Endodermal cell (in vitro differentiated cells): ENCODE measurements at regions not wholly inside any gene's neighbourhood (a gene's known extent, or its start where the extent isn't known, plus 50 kb on each side); places are given as distances from the start of the nearest gene placed in this dataset.

Experiments used
- DNase-seq: peaks from one replicate; pipeline ENCODE4 v3.0.0-alpha.2; 2017
- H3K27ac ChIP-seq: 2 replicates; pipeline ENCODE4 v1.5.1; 2013; ENCODE audit warnings: mild to moderate bottlenecking, low read depth, low read length, moderate library complexity
- H3K27me3 ChIP-seq: 2 replicates; pipeline ENCODE4 v1.6.1; 2013; ENCODE audit warnings: mild to moderate bottlenecking, low read length, moderate library complexity; ENCODE audit not compliant: insufficient read depth, control insufficient read depth, poor library complexity, severe bottlenecking
- H3K36me3 ChIP-seq: 2 replicates; pipeline ENCODE4 v1.7.0; 2013; ENCODE audit warnings: mild to moderate bottlenecking, low read length, moderate library complexity; ENCODE audit not compliant: control insufficient read depth, insufficient read depth
- H3K4me1 ChIP-seq: one replicate; pipeline ENCODE4 v1.7.0; 2013; ENCODE audit warnings: low read length; ENCODE audit not compliant: control insufficient read depth, insufficient read depth
- H3K4me3 ChIP-seq: 2 replicates; pipeline ENCODE4 v1.5.1; 2013; ENCODE audit warnings: mild to moderate bottlenecking, low read length, moderate library complexity
- H3K9ac ChIP-seq: 2 replicates; pipeline ENCODE4 v1.6.1; 2013; ENCODE audit warnings: mild to moderate bottlenecking, low read length, moderate library complexity; ENCODE audit not compliant: poor library complexity, severe bottlenecking; ENCODE audit errors: extremely low read depth
- H3K9me3 ChIP-seq: 2 replicates; pipeline ENCODE4 v1.6.1; 2013; ENCODE audit warnings: mild to moderate bottlenecking, low read length, moderate library complexity; ENCODE audit not compliant: control insufficient read depth
- H3K27ac Mint-ChIP-seq: 2 replicates; pipeline ENCODE4 v1.8.0; 2020; ENCODE audit warnings: mixed read lengths
- H3K27me3 Mint-ChIP-seq: 2 replicates; pipeline ENCODE4 v1.8.0; 2021; ENCODE audit warnings: mild to moderate bottlenecking, mixed read lengths; ENCODE audit not compliant: insufficient read depth
- H3K36me3 Mint-ChIP-seq: 2 replicates; pipeline ENCODE4 v1.8.0; 2020; ENCODE audit warnings: low read depth, mixed read lengths
- H3K4me1 Mint-ChIP-seq: 2 replicates; pipeline ENCODE4 v1.8.0; 2020; ENCODE audit warnings: mixed read lengths
- H3K4me3 Mint-ChIP-seq: 2 replicates; pipeline ENCODE4 v1.8.0; 2020; ENCODE audit warnings: mild to moderate bottlenecking, moderate library complexity, mixed read lengths
- H3K9me3 Mint-ChIP-seq: 2 replicates; pipeline ENCODE4 v1.8.0; 2020; ENCODE audit warnings: mild to moderate bottlenecking, mixed read lengths
- WGBS, 2 experiments: methylation state at CpG; one replicate each; pipeline versions ENCODE4 v1.1.5 to v1.1.7; 2013; ENCODE audit warnings: missing lambda C conversion rate in 2 of 2, mixed read lengths in 1 of 2; ENCODE audit not compliant: insufficient coverage in 1 of 2, insufficient read length in 1 of 2; 5-methylcytosine and 5-hydroxymethylcytosine counted together
- TF ChIP-seq, protein P1 (sequence below): fragments of 200-600 bp; sonication (generic); conservative IDR thresholded peaks from 2 replicates; pipeline ENCODE4 v1.5.0; 2021; ENCODE audit warnings: antibody characterized with exemption, mild to moderate bottlenecking

GRCh38 chr6:91812596-91813274 lies 1225.9 kb upstream of the MAP3K7 start:
- no peak overlapping the region for H3K27ac ChIP-seq
- DNase-seq: no peak
- Mint-ChIP-seq H3K9me3 (no peaks in the 10 kb centered on the region), H3K4me3 (no peak overlapping the region), H3K36me3 (no peaks in the 10 kb centered on the region), H3K27me3 (no peaks in the 10 kb centered on the region), H3K4me1 (no peaks in the 10 kb centered on the region), H3K27ac (no peak overlapping the region)
- H3K36me3 ChIP-seq: no peaks in the 10 kb centered on the region
- H3K9me3 ChIP-seq: no peaks in the 10 kb centered on the region
- no peaks in the 10 kb centered on the region for H3K4me1 ChIP-seq
- WGBS, 2 experiments: 80 to 100% methylated on average over 1 of the region's 1 CpG
- TF ChIP-seq, protein P1, sequence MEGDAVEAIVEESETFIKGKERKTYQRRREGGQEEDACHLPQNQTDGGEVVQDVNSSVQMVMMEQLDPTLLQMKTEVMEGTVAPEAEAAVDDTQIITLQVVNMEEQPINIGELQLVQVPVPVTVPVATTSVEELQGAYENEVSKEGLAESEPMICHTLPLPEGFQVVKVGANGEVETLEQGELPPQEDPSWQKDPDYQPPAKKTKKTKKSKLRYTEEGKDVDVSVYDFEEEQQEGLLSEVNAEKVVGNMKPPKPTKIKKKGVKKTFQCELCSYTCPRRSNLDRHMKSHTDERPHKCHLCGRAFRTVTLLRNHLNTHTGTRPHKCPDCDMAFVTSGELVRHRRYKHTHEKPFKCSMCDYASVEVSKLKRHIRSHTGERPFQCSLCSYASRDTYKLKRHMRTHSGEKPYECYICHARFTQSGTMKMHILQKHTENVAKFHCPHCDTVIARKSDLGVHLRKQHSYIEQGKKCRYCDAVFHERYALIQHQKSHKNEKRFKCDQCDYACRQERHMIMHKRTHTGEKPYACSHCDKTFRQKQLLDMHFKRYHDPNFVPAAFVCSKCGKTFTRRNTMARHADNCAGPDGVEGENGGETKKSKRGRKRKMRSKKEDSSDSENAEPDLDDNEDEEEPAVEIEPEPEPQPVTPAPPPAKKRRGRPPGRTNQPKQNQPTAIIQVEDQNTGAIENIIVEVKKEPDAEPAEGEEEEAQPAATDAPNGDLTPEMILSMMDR: no peak
- no peak overlapping the region for H3K4me3 ChIP-seq
- no peaks in the 10 kb centered on the region for H3K27me3 ChIP-seq
- H3K9ac ChIP-seq: no peak overlapping the region

- 90 to 99% methylated on average over 2 to 3 of the region's 3 CpGs for WGBS, 2 experiments
- DNase-seq: no peak
- no peaks in the 10 kb centered on the region for H3K36me3 Mint-ChIP-seq
- no peaks in the 10 kb centered on the region for H3K9me3 Mint-ChIP-seq
- Histone ChIP-seq H3K4me1 (no peaks in the 10 kb centered on the region), H3K27ac (no peak overlapping the region), H3K36me3 (no peaks in the 10 kb centered on the region), H3K27me3 (no peaks in the 10 kb centered on the region), H3K9ac (no peak overlapping the region), H3K9me3 (no peaks in the 10 kb centered on the region), H3K4me3 (no peak overlapping the region)
- TF ChIP-seq, protein P1: no peak
- H3K4me1 Mint-ChIP-seq: peaks cover 2% of the 10 kb centered on the region
- H3K27me3 Mint-ChIP-seq: no peaks in the 10 kb centered on the region
- no peak overlapping the region for H3K4me3 Mint-ChIP-seq
- H3K27ac Mint-ChIP-seq: no peak overlapping the region
These were observed 1218.1 kb upstream of the MAP3K7 start for GRCh38 chr6:91804981-91805380.

DNA sequence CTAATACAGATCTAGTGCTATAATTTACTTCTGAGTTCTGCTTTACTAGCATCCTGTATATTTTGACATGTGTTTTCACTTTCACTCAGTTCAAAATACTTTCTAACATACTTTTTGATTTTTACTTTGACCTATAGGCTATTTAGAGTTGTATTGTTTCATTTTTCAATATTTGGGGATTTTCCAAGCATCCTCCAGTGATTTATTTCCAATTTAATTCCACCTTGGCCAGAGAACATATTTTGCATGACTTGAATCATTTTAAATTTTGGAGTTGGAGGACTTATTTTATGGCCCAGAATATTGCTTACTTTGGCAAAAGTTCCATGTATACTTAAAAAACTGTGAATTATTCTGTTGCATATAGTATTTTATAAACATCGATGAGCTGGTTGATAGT lies 1215.6 kb upstream of the MAP3K7 start:
- Histone ChIP-seq H3K27me3 (no peaks in the 10 kb centered on the region), H3K27ac (no peak overlapping the region), H3K9me3 (no peaks in the 10 kb centered on the region), H3K36me3 (no peaks in the 10 kb centered on the region), H3K4me3 (no peak overlapping the region), H3K4me1 (no peaks in the 10 kb centered on the region), H3K9ac (no peak overlapping the region)
- no peaks in the 10 kb centered on the region for H3K9me3 Mint-ChIP-seq
- no peak for DNase-seq
- WGBS, 2 experiments: no CpG with 5 or more reads among the region's 1 CpG
- H3K27me3 Mint-ChIP-seq: no peaks in the 10 kb centered on the region
- no peaks in the 10 kb centered on the region for H3K36me3 Mint-ChIP-seq
- TF ChIP-seq, protein P1: no peak
- peaks cover 2% of the 10 kb centered on the region for H3K4me1 Mint-ChIP-seq
- no peak overlapping the region for H3K27ac Mint-ChIP-seq
- H3K4me3 Mint-ChIP-seq: no peak overlapping the region
